Progenitor cell of endocrine pancreas (in vitro differentiated cells): ENCODE measurements at regions not wholly inside any gene's neighbourhood (a gene's known extent, or its start where the extent isn't known, plus 50 kb on each side); places are given as distances from the start of the nearest gene placed in this dataset.

Experiments
- DNase-seq: peaks from one replicate; pipeline ENCODE4 v3.0.0; 2021; ENCODE audit warnings: low spot score; ENCODE audit not compliant: unreplicated experiment
- H3K27ac Mint-ChIP-seq: 2 replicates; pipeline ENCODE4 v1.8.0; 2021; ENCODE audit warnings: mild to moderate bottlenecking, moderate library complexity, mixed read lengths
- H3K27me3 Mint-ChIP-seq: 2 replicates; pipeline ENCODE4 v1.8.0; 2021; ENCODE audit warnings: mixed read lengths
- H3K36me3 Mint-ChIP-seq: 2 replicates; pipeline ENCODE4 v1.8.0; 2022; ENCODE audit warnings: mixed read lengths; ENCODE audit not compliant: insufficient read depth
- H3K4me1 Mint-ChIP-seq: 2 replicates; pipeline ENCODE4 v1.8.0; 2021; ENCODE audit warnings: low read depth, mixed read lengths
- H3K4me3 Mint-ChIP-seq: 2 replicates; pipeline ENCODE4 v1.8.0; 2021; ENCODE audit warnings: low read depth, mild to moderate bottlenecking, moderate library complexity, mixed read lengths
- H3K9me3 Mint-ChIP-seq: 2 replicates; pipeline ENCODE4 v1.8.0; 2021; ENCODE audit warnings: low read depth, mixed read lengths
- CTCF ChIP-seq: fragments of 200-600 bp; sonication (generic); IDR thresholded peaks from one replicate; pipeline ENCODE4 v1.5.0; 2021; ENCODE audit warnings: antibody characterized with exemption, mild to moderate bottlenecking; ENCODE audit not compliant: unreplicated experiment

- Mint-ChIP-seq H3K36me3 (no peaks in the 10 kb centered on the region), H3K27ac (no peak overlapping the region), H3K4me3 (no peak overlapping the region)
Measured at GRCh38 chr6:65799389-65799788, 92.4 kb upstream of the EYS start.

GRCh38 chr6:65798280-65799014, 91.4 kb upstream of the EYS start:
- peaks cover 3% of the 10 kb centered on the region for H3K9me3 Mint-ChIP-seq
- H3K27me3 Mint-ChIP-seq = peaks cover 12% of the 10 kb centered on the region
- DNase-seq = no peak
- no peaks in the 10 kb centered on the region for H3K36me3 Mint-ChIP-seq
- H3K4me1 Mint-ChIP-seq = peaks cover 17% of the 10 kb centered on the region
- peak overlapping the region; percentile 39 for H3K27ac Mint-ChIP-seq
- H3K4me3 Mint-ChIP-seq = no peak overlapping the region
- no peak for TF ChIP-seq CTCF

More at GRCh38 chr6:65799389-65799788, 92.4 kb upstream of the EYS start:
- no peak for DNase-seq
- Mint-ChIP-seq H3K27me3 (peaks cover 12% of the 10 kb centered on the region), H3K4me1 (peaks cover 17% of the 10 kb centered on the region), H3K9me3 (no peaks in the 10 kb centered on the region)
- TF ChIP-seq CTCF = no peak

DNA sequence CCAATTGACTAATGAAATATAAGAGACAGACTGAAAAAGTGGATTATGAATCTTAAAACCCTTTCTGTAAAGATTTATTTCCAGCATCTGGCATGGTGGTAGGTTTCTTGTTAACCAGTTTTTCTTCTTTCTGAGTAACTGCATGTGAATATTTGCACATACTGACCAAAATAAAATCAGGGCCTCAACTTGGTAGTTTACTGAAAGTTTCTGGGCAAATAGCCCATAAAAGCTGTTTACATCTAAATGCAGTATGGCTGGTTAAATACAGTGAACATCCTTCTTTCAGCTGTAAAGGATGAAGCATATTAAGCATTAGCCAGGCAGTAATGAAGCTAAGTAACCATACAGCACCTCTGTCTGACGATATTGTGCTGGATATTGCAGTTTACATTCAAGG, 83.6 kb upstream of the EYS start:
- H3K36me3 Mint-ChIP-seq = peaks cover 1% of the 10 kb centered on the region
- H3K4me1 Mint-ChIP-seq = no peaks in the 10 kb centered on the region
- no peak for DNase-seq
- no peak for TF ChIP-seq CTCF
- H3K9me3 Mint-ChIP-seq = peaks cover 17% of the 10 kb centered on the region
- no peak overlapping the region for H3K27ac Mint-ChIP-seq
- H3K4me3 Mint-ChIP-seq = no peak overlapping the region
- no peaks in the 10 kb centered on the region for H3K27me3 Mint-ChIP-seq

- no peak for DNase-seq
- H3K27ac Mint-ChIP-seq = no peak overlapping the region
Measured at GRCh38 chr6:65787787-65788186, 80.8 kb upstream of the EYS start.

DNA sequence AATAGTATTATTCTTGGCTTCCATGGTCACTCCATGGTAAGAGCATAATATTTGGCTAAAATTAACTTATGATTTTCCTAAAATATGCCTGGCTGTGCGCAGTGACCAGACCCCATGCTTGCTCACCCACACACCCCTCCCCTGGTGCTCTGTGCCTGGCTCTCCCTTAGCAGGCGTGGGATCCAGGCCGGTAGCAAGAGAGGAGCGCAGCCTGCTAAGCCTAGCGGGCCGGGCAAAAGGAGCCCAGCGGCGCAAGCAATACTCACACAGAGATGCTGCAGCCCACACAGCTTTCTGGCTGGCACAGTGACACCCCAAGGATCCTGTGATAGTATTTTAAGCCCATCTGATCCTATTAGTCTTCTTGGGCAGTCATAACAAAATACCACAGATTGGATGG, 79.8 kb upstream of the EYS start:
- Mint-ChIP-seq H3K4me1 (no peaks in the 10 kb centered on the region), H3K9me3 (peaks cover 7% of the 10 kb centered on the region), H3K27ac (no peak overlapping the region), H3K36me3 (no peaks in the 10 kb centered on the region), H3K27me3 (no peaks in the 10 kb centered on the region), H3K4me3 (no peak overlapping the region)
- DNase-seq = no peak
- no peak for TF ChIP-seq CTCF

More at GRCh38 chr6:65787787-65788186, 80.8 kb upstream of the EYS start:
- TF ChIP-seq CTCF = no peak
- Mint-ChIP-seq H3K27me3 (no peaks in the 10 kb centered on the region), H3K9me3 (peaks cover 9% of the 10 kb centered on the region), H3K36me3 (peaks cover 1% of the 10 kb centered on the region), H3K4me3 (no peak overlapping the region), H3K4me1 (no peaks in the 10 kb centered on the region)
